CD4-positive, alpha-beta T cell treated with Interleukin-4 for 4 hours (primary cell): ENCODE measurements at regions not wholly inside any gene's neighbourhood (a gene's known extent, or its start where the extent isn't known, plus 50 kb on each side); places are given as distances from the start of the nearest gene placed in this dataset.

Experiments
- DNase-seq: peaks from one replicate; pipeline ENCODE4 v3.0.0-alpha.2; 2020

- DNase-seq: no peak
Measured at GRCh38 chr5:98403131-98403530, 370.3 kb upstream of the RGMB start.

- no peak for DNase-seq
Measured at GRCh38 chr5:98414938-98415337, 358.5 kb upstream of the RGMB start.

- DNase-seq: no peak
Measured at GRCh38 chr5:98415663-98416062, 357.8 kb upstream of the RGMB start.

GRCh38 chr5:98416541-98416940 lies 356.9 kb upstream of the RGMB start:
- DNase-seq: no peak

- no peak for DNase-seq
Measured at GRCh38 chr5:98419825-98420224, 353.6 kb upstream of the RGMB start.

GRCh38 chr5:98424681-98425450 lies 348.6 kb upstream of the RGMB start:
- DNase-seq: no peak

- no peak for DNase-seq
Measured at GRCh38 chr5:98425640-98426039, 347.8 kb upstream of the RGMB start.

- DNase-seq: no peak
Measured at GRCh38 chr5:98428806-98429205, 344.7 kb upstream of the RGMB start.

GRCh38 chr5:98432378-98432777 lies 341.1 kb upstream of the RGMB start:
- DNase-seq: no peak

- no peak for DNase-seq
Measured at GRCh38 chr5:98433022-98433421, 340.4 kb upstream of the RGMB start.

- no peak for DNase-seq
Measured at GRCh38 chr5:98433673-98434072, 339.8 kb upstream of the RGMB start.

GRCh38 chr5:98436667-98437066 lies 336.8 kb upstream of the RGMB start:
- DNase-seq: no peak

GRCh38 chr5:98442448-98442847 lies 331.0 kb upstream of the RGMB start:
- no peak for DNase-seq

GRCh38 chr5:98443881-98444280 lies 329.6 kb upstream of the RGMB start:
- no peak for DNase-seq

GRCh38 chr5:98453296-98453695 lies 320.2 kb upstream of the RGMB start:
- no peak for DNase-seq

- DNase-seq: no peak
Measured at GRCh38 chr5:98454407-98454806, 319.1 kb upstream of the RGMB start.

- no peak for DNase-seq
Measured at GRCh38 chr5:98454904-98455303, 318.6 kb upstream of the RGMB start.

- DNase-seq: no peak
Measured at GRCh38 chr5:98455665-98456064, 317.8 kb upstream of the RGMB start.

- DNase-seq: no peak
Measured at GRCh38 chr5:98458004-98458403, 315.5 kb upstream of the RGMB start.

- no peak for DNase-seq
Measured at GRCh38 chr5:98458726-98459125, 314.7 kb upstream of the RGMB start.

- DNase-seq: no peak
Measured at GRCh38 chr5:98460536-98460935, 312.9 kb upstream of the RGMB start.

GRCh38 chr5:98461485-98461884 lies 312.0 kb upstream of the RGMB start:
- no peak for DNase-seq

GRCh38 chr5:98463222-98463621 lies 310.2 kb upstream of the RGMB start:
- no peak for DNase-seq

- no peak for DNase-seq
Measured at GRCh38 chr5:98463676-98464075, 309.8 kb upstream of the RGMB start.

- no peak for DNase-seq
Measured at GRCh38 chr5:98464737-98465330, 308.6 kb upstream of the RGMB start.
